ENCODE measurements at regions not wholly inside any gene's neighbourhood (a gene's known extent, or its start where the extent isn't known, plus 50 kb on each side); places are given as distances from the start of the nearest gene placed in this dataset.

GRCh38 chr2:153667475-153667874 lies 188.9 kb upstream of the RPRM start:
- no peak for TF ChIP-seq RAD21 (IDR thresholded peaks at IDR 0.05; ENCODE audit: low read depth)
- TF ChIP-seq FOXM1 (IDR thresholded peaks at IDR 0.05; ENCODE audit: borderline replicate concordance, low read depth), result no peak
- no peak for TF ChIP-seq NFIC (IDR thresholded peaks at IDR 0.05)

GRCh38 chr2:153668923-153669322 lies 190.4 kb upstream of the RPRM start:
- TF ChIP-seq TEAD4 (IDR thresholded peaks at IDR 0.05) (no peak), TAF1 (IDR thresholded peaks at IDR 0.05; ENCODE audit: low read depth) (no peak), EP300 (IDR thresholded peaks at IDR 0.05; ENCODE audit: borderline replicate concordance) (no peak), RAD21 (IDR thresholded peaks at IDR 0.05; ENCODE audit: low read depth) (no peak), CEBPB (IDR thresholded peaks at IDR 0.05) (no peak), REST (IDR thresholded peaks at IDR 0.05; ENCODE audit: low read depth) (no peak), EGR1 (IDR thresholded peaks at IDR 0.05) (no peak), MAX (IDR thresholded peaks at IDR 0.05) (no peak), TCF12 (IDR thresholded peaks at IDR 0.05; ENCODE audit: low read depth) (no peak), YY1 (IDR thresholded peaks at IDR 0.05; ENCODE audit: low read depth) (no peak), CREB1 (IDR thresholded peaks at IDR 0.05; ENCODE audit: low read depth) (no peak), FOXM1 (IDR thresholded peaks at IDR 0.05; ENCODE audit: borderline replicate concordance, low read depth) (no peak), NFIC (IDR thresholded peaks at IDR 0.05) (no peak), USF1 (IDR thresholded peaks at IDR 0.05) (no peak)

- TF ChIP-seq YY1 (IDR thresholded peaks at IDR 0.05; ENCODE audit: low read depth), result no peak
- no peak for TF ChIP-seq TEAD4 (IDR thresholded peaks at IDR 0.05)
- no peak for TF ChIP-seq MAX (IDR thresholded peaks at IDR 0.05)
- no peak for TF ChIP-seq NFIC (IDR thresholded peaks at IDR 0.05)
- TF ChIP-seq TCF12 (IDR thresholded peaks at IDR 0.05; ENCODE audit: low read depth), result no peak
- no peak for TF ChIP-seq RAD21 (IDR thresholded peaks at IDR 0.05; ENCODE audit: low read depth)
- no peak for TF ChIP-seq USF1 (IDR thresholded peaks at IDR 0.05)
- TF ChIP-seq ZBTB7A (IDR thresholded peaks at IDR 0.05; ENCODE audit: low read depth), result no peak
- TF ChIP-seq FOXM1 (IDR thresholded peaks at IDR 0.05; ENCODE audit: borderline replicate concordance, low read depth), result no peak
- no peak for TF ChIP-seq CEBPB (IDR thresholded peaks at IDR 0.05)
- no peak for TF ChIP-seq EGR1 (IDR thresholded peaks at IDR 0.05)
- no peak for TF ChIP-seq TAF1 (IDR thresholded peaks at IDR 0.05; ENCODE audit: low read depth)
- TF ChIP-seq REST (IDR thresholded peaks at IDR 0.05; ENCODE audit: low read depth), result no peak
- no peak for TF ChIP-seq CREB1 (IDR thresholded peaks at IDR 0.05; ENCODE audit: low read depth)
Measured at GRCh38 chr2:153710128-153710527, 161.6 kb upstream of the GALNT13 start.

- TF ChIP-seq TAF1 (IDR thresholded peaks at IDR 0.05; ENCODE audit: low read depth) (no peak), TEAD4 (IDR thresholded peaks at IDR 0.05) (no peak), MAX (IDR thresholded peaks at IDR 0.05) (no peak), REST (IDR thresholded peaks at IDR 0.05; ENCODE audit: low read depth) (no peak)
Measured at GRCh38 chr2:153715218-153715850, 156.4 kb upstream of the GALNT13 start.

GRCh38 chr2:153717060-153717459 lies 154.7 kb upstream of the GALNT13 start:
- no peak for TF ChIP-seq CREB1 (IDR thresholded peaks at IDR 0.05; ENCODE audit: low read depth)
- no peak for TF ChIP-seq REST (IDR thresholded peaks at IDR 0.05; ENCODE audit: low read depth)
- TF ChIP-seq NFIC (IDR thresholded peaks at IDR 0.05), result no peak
- TF ChIP-seq EGR1 (IDR thresholded peaks at IDR 0.05), result no peak
- TF ChIP-seq TEAD4 (IDR thresholded peaks at IDR 0.05), result no peak
- TF ChIP-seq FOXM1 (IDR thresholded peaks at IDR 0.05; ENCODE audit: borderline replicate concordance, low read depth), result no peak
- TF ChIP-seq USF1 (IDR thresholded peaks at IDR 0.05), result no peak
- no peak for TF ChIP-seq TCF12 (IDR thresholded peaks at IDR 0.05; ENCODE audit: low read depth)
- TF ChIP-seq YY1 (IDR thresholded peaks at IDR 0.05; ENCODE audit: low read depth), result no peak
- no peak for TF ChIP-seq MAX (IDR thresholded peaks at IDR 0.05)
- no peak for TF ChIP-seq CEBPB (IDR thresholded peaks at IDR 0.05)
- TF ChIP-seq RAD21 (IDR thresholded peaks at IDR 0.05; ENCODE audit: low read depth), result no peak
- TF ChIP-seq ZBTB7A (IDR thresholded peaks at IDR 0.05; ENCODE audit: low read depth), result no peak
- no peak for TF ChIP-seq TAF1 (IDR thresholded peaks at IDR 0.05; ENCODE audit: low read depth)
- no peak for TF ChIP-seq EP300 (IDR thresholded peaks at IDR 0.05; ENCODE audit: borderline replicate concordance)

Measured in Ishikawa (cell line).